BLaER1 (cell line): ENCODE measurements at regions not wholly inside any gene's neighbourhood (a gene's known extent, or its start where the extent isn't known, plus 50 kb on each side); places are given as distances from the start of the nearest gene placed in this dataset.
"Not testable (repeated sequence)": the region's sequence is repeated elsewhere in the genome, so short reads cannot be mapped to it uniquely, and the experiment has no call there.

Experiments used
- H3K27ac ChIP-seq: shearing (Covaris generic); formaldehyde crosslinking; 2 replicates; pipeline ENCODE4 v1.8.1; 2022
- H3K27me3 ChIP-seq: shearing (Covaris generic); formaldehyde crosslinking; 2 replicates; pipeline ENCODE4 v1.8.1; 2022
- H3K36me3 ChIP-seq: shearing (Covaris generic); formaldehyde crosslinking; 2 replicates; pipeline ENCODE4 v1.8.1; 2022
- H3K4me1 ChIP-seq: shearing (Covaris generic); formaldehyde crosslinking; 2 replicates; pipeline ENCODE4 v1.8.1; 2022
- H3K4me2 ChIP-seq: shearing (Covaris generic); formaldehyde crosslinking; 2 replicates; pipeline ENCODE4 v1.8.1; 2022
- H3K4me3 ChIP-seq: shearing (Covaris generic); formaldehyde crosslinking; 2 replicates; pipeline ENCODE4 v1.8.1; 2022
- H3K9ac ChIP-seq: shearing (Covaris generic); formaldehyde crosslinking; 2 replicates; pipeline ENCODE4 v1.8.1; 2022
- H3K9me3 ChIP-seq: shearing (Covaris generic); formaldehyde crosslinking; 2 replicates; pipeline ENCODE4 v1.8.1; 2022
- H4K20me1 ChIP-seq: shearing (Covaris generic); formaldehyde crosslinking; 2 replicates; pipeline ENCODE4 v1.8.1; 2022
- Cebpa-rat ChIP-seq: shearing (Covaris generic); IDR thresholded peaks from 2 replicates; pipeline ENCODE4 v1.8.1; 2022

- no peak overlapping the region for H3K9ac ChIP-seq
- H3K9me3 ChIP-seq = peaks cover 10% of the 10 kb centered on the region; the same call in 1 of the 2 replicates
- H3K4me3 ChIP-seq = no peak overlapping the region
- H3K4me1 ChIP-seq = no peaks in the 10 kb centered on the region
- no peaks in the 10 kb centered on the region for H3K27me3 ChIP-seq
- no peaks in the 10 kb centered on the region for H4K20me1 ChIP-seq
- no peak overlapping the region for H3K27ac ChIP-seq
- H3K36me3 ChIP-seq = no peaks in the 10 kb centered on the region
- H3K4me2 ChIP-seq = no peak overlapping the region
- no peak for TF ChIP-seq Cebpa-rat
Observed at GRCh38 chr2:109726379-109727270, 67.5 kb upstream of the RGPD5 start.

GRCh38 chr2:109727929-109728447 is 66.1 kb upstream of the RGPD5 start:
- Histone ChIP-seq H3K4me2 (no peak overlapping the region), H3K9ac (no peak overlapping the region), H3K36me3 (no peaks in the 10 kb centered on the region), H3K27me3 (no peaks in the 10 kb centered on the region), H3K4me3 (no peak overlapping the region), H3K4me1 (no peaks in the 10 kb centered on the region), H4K20me1 (no peaks in the 10 kb centered on the region), H3K9me3 (peaks cover 10% of the 10 kb centered on the region; the same call in 1 of the 2 replicates), H3K27ac (no peak overlapping the region)
- no peak for TF ChIP-seq Cebpa-rat

DNA sequence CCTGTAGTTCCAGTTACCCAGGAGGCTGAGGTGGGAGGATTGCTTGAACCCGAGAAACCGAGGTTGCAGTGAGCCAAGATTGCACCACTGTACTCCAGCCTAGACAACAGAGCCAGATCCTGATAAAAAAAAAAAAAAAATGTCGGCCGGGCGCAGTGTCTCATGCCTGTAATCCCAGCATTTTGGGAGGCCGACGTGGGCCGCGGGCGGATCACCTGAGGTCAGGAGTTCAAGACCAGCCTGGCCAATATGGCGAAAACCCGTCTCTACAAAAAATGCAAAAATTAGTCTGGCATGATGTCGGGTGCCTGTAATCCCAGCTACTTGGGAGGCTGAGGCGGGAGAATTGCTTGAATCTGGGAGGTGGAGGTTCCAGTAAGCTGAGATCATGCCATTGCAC is 60.4 kb upstream of the RGPD5 start:
- H4K20me1 ChIP-seq, H3K9ac ChIP-seq, H3K4me1 ChIP-seq, H3K9me3 ChIP-seq, H3K27ac ChIP-seq, H3K27me3 ChIP-seq, H3K4me2 ChIP-seq, H3K4me3 ChIP-seq, H3K36me3 ChIP-seq: not testable (repeated sequence)

DNA sequence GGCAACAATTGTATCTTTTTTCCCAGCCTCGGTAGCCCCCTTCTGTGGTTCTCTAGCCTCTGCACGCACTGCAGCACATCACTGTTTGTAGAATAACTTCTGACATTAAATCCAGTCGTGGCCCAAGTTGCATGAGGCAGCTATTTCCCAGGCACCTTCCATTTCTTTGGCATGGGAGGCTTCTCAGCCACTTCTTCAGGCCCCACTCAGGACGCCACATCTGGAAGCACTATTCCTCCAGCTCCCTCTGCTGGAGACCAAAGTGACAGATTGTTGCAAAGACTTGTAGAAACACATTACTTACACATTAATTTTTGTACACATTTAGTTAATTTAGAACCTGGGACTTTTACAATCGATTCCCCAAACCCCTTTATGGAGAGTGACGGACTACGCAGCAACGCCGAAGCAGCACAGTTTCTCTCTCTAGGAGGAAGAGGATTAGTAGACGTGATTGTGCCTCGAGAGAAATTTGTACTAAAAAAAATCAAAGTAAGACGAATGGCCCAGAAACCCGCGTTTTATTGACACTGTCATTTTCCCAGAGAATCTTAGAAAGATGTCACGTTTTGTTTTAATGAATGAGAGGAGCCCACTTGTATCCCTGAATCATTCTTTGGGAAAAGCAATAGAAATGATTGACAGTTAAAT is 57.8 kb upstream of the RGPD5 start:
- Histone ChIP-seq H3K4me2 (no peak overlapping the region), H3K4me1 (no peaks in the 10 kb centered on the region), H3K4me3 (no peak overlapping the region), H3K27me3 (no peaks in the 10 kb centered on the region), H3K9ac (no peak overlapping the region), H3K36me3 (no peaks in the 10 kb centered on the region), H4K20me1 (no peaks in the 10 kb centered on the region), H3K9me3 (no peaks in the 10 kb centered on the region), H3K27ac (no peak overlapping the region)
- no peak for TF ChIP-seq Cebpa-rat
